DND-41 (cell line): ENCODE measurements at regions not wholly inside any gene's neighbourhood (a gene's known extent, or its start where the extent isn't known, plus 50 kb on each side); places are given as distances from the start of the nearest gene placed in this dataset.

Source experiments
- ATAC-seq: fragments of 200-7000 bp; cut with Tn5 transposase; 3 replicates; pipeline ENCODE4 v1.9.1; 2021; ENCODE audit warnings: low read depth; ENCODE audit not compliant: insufficient read depth
- DNase-seq: peaks from one replicate; pipeline ENCODE4 v3.0.0-alpha.2; 2020
- H2AFZ ChIP-seq: 2 replicates; pipeline ENCODE4 v1.6.0; 2012; ENCODE audit warnings: low read depth, low read length
- H3K27ac ChIP-seq: 2 replicates; pipeline ENCODE4 v1.5.1; 2012; ENCODE audit warnings: low read length, inconsistent platforms
- H3K27me3 ChIP-seq: fragments of 200-600 bp; sonication (generic); 2 replicates; pipeline ENCODE4 v1.6.0; 2012; ENCODE audit warnings: low read length, mild to moderate bottlenecking, inconsistent platforms; ENCODE audit not compliant: insufficient read depth, poor library complexity
- H3K36me3 ChIP-seq: 2 replicates; pipeline ENCODE4 v1.5.1; 2012; ENCODE audit warnings: low read length, inconsistent platforms; ENCODE audit not compliant: insufficient read depth
- H3K4me1 ChIP-seq: 2 replicates; pipeline ENCODE4 v1.5.1; 2012; ENCODE audit warnings: mild to moderate bottlenecking, low read length; ENCODE audit not compliant: insufficient read depth
- H3K4me2 ChIP-seq: 2 replicates; pipeline ENCODE4 v1.6.0; 2012; ENCODE audit warnings: mild to moderate bottlenecking, moderate library complexity, low read length, inconsistent platforms; ENCODE audit not compliant: insufficient read depth
- H3K4me3 ChIP-seq, 2 experiments: fragments of 200-600 bp in 1 of 2; shearing (Covaris generic) in 1 of 2; 2 replicates each; pipeline ENCODE4 v1.5.1; 2012 to 2016; ENCODE audit warnings: inconsistent platforms in 2 of 2, low read length in 2 of 2, mild to moderate bottlenecking in 2 of 2, low read depth in 1 of 2, moderate library complexity in 1 of 2
- H3K79me2 ChIP-seq: 2 replicates; pipeline ENCODE4 v1.6.0; 2012; ENCODE audit warnings: low read length, inconsistent platforms; ENCODE audit not compliant: insufficient read depth
- H3K9ac ChIP-seq: 2 replicates; pipeline ENCODE4 v1.6.0; 2012; ENCODE audit warnings: low read depth, mild to moderate bottlenecking, inconsistent platforms, low read length, moderate library complexity
- H3K9me3 ChIP-seq: 2 replicates; pipeline ENCODE4 v1.5.1; 2012; ENCODE audit warnings: low read length, moderate library complexity, mild to moderate bottlenecking, inconsistent platforms; ENCODE audit not compliant: insufficient read depth, severe bottlenecking
- H4K20me1 ChIP-seq: 2 replicates; pipeline ENCODE4 v1.6.0; 2012; ENCODE audit warnings: low read length; ENCODE audit not compliant: insufficient read depth
- EZH2 ChIP-seq: IDR thresholded peaks from 3 replicates; pipeline ENCODE4 v1.6.1; 2012; ENCODE audit warnings: borderline replicate concordance, low read depth, mild to moderate bottlenecking, moderate library complexity, low read length, inconsistent platforms; ENCODE audit not compliant: severe bottlenecking
- TF ChIP-seq, protein P1 (sequence below): IDR thresholded peaks from 2 replicates; pipeline ENCODE4 v1.5.1; 2012; ENCODE audit warnings: borderline replicate concordance, low read length, moderate library complexity, mild to moderate bottlenecking; ENCODE audit not compliant: poor library complexity, severe bottlenecking; ENCODE audit errors: extremely low read depth

DNA sequence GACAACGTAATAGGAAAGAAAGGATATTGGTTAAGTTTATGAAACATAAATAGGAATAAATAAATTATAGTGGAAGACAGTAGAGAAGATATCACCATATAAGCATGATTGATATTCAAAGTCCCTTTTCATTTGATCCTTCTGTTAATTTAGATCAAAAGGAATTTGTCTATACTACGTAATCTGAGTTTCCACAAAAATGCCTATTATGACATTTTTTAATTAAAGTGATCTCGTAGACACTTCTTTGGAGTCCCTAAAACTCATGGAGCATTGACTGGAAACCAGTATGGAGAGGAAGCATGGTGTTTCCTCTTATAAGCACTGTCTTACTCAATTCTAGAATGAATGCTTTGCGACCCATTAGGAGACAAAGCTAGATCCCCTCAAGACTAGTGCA lies 411.4 kb upstream of the SPHKAP start:
- Histone ChIP-seq H3K4me3 (no peak overlapping the region), H3K27ac (no peak overlapping the region), H2AFZ (no peak overlapping the region)

DNA sequence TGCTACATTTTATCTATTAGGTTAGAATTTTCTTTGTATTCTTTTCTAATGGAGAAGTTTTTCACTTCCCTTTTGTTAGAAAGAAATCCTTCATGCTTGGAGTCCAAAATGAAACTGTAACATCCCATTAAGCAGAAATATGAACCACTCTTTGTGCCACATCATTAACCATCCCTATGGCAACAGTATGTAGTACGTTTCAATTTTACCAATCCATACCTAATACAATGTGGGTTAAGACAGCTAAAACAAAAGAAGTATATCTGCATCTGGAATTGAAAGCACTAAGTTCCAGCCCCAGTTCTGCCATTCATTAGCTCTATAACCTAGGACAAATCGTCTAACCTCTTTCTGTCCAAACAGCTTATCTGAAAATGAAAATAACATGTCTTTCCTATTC lies 409.2 kb upstream of the SPHKAP start:
- DNase-seq = no peak
- Histone ChIP-seq H3K79me2 (no peaks in the 10 kb centered on the region), H2AFZ (no peak overlapping the region), H3K4me2 (no peak overlapping the region), H3K36me3 (no peaks in the 10 kb centered on the region), H3K27me3 (no peaks in the 10 kb centered on the region), H3K4me1 (no peaks in the 10 kb centered on the region), H3K4me3 (no peak overlapping the region), H3K9ac (no peak overlapping the region), H3K9me3 (peaks cover 3% of the 10 kb centered on the region), H4K20me1 (no peaks in the 10 kb centered on the region), H3K27ac (no peak overlapping the region)
- ATAC-seq = no peak
- TF ChIP-seq, protein P1, sequence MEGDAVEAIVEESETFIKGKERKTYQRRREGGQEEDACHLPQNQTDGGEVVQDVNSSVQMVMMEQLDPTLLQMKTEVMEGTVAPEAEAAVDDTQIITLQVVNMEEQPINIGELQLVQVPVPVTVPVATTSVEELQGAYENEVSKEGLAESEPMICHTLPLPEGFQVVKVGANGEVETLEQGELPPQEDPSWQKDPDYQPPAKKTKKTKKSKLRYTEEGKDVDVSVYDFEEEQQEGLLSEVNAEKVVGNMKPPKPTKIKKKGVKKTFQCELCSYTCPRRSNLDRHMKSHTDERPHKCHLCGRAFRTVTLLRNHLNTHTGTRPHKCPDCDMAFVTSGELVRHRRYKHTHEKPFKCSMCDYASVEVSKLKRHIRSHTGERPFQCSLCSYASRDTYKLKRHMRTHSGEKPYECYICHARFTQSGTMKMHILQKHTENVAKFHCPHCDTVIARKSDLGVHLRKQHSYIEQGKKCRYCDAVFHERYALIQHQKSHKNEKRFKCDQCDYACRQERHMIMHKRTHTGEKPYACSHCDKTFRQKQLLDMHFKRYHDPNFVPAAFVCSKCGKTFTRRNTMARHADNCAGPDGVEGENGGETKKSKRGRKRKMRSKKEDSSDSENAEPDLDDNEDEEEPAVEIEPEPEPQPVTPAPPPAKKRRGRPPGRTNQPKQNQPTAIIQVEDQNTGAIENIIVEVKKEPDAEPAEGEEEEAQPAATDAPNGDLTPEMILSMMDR = no peak
- no peak for TF ChIP-seq EZH2

More for the DNA sequence above, 411.4 kb upstream of the SPHKAP start:
- Histone ChIP-seq H3K4me1 (no peaks in the 10 kb centered on the region), H3K9ac (no peak overlapping the region), H3K4me2 (no peak overlapping the region), H3K9me3 (peaks cover 3% of the 10 kb centered on the region), H3K79me2 (no peaks in the 10 kb centered on the region), H3K36me3 (no peaks in the 10 kb centered on the region), H4K20me1 (no peaks in the 10 kb centered on the region), H3K27me3 (no peaks in the 10 kb centered on the region)
- no peak for TF ChIP-seq EZH2
- TF ChIP-seq, protein P1 = no peak
- DNase-seq (no peak), ATAC-seq (no peak)

DNA sequence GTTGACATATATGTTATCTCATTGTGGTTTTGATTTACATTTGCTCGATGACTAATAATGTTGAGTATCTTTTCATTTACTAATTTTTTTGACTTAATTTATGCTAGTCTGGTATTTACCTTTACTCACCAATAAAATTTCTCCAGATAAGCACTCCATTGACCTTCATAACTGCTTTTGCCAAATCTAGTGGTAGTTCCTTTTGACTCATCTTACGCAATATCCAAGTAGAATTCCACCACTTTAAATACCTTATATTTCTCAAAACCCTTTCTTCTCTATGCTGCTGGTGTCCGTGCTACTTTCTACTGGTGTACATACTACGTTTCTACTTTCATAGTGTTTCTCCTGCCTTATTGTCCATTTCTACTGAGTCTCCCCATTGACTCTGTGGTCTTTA lies 407.6 kb upstream of the SPHKAP start:
- H3K4me2 ChIP-seq = no peak overlapping the region
- ATAC-seq (no peak), DNase-seq (no peak)
- TF ChIP-seq EZH2 = no peak
- TF ChIP-seq, protein P1 = no peak
- H3K9ac ChIP-seq = no peak overlapping the region
- no peak overlapping the region for H2AFZ ChIP-seq
- H3K79me2 ChIP-seq = no peaks in the 10 kb centered on the region
- H3K4me3 ChIP-seq = no peak overlapping the region
- no peaks in the 10 kb centered on the region for H3K27me3 ChIP-seq
- H4K20me1 ChIP-seq = no peaks in the 10 kb centered on the region
- H3K9me3 ChIP-seq = peaks cover 3% of the 10 kb centered on the region
- no peaks in the 10 kb centered on the region for H3K4me1 ChIP-seq
- no peaks in the 10 kb centered on the region for H3K36me3 ChIP-seq
- no peak overlapping the region for H3K27ac ChIP-seq

DNA sequence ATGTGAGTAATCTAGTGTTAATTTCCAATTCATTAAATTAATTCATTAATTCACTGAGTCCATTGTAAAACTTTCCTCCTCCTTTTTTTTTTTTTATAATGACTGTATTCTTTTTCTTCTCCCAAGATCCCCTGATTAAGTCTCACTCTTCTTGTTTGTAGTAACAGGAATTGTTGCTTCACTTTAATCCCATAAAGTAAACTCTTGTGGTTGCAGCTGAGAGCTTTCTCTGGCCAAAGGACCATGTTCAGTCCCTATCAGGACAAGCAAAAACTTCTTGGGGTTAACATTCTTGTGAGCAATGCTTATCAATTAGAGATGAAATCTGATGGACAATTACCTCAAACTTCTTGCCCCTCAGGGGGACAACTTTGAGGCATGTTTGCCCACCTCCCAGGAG lies 400.2 kb upstream of the SPHKAP start:
- Histone ChIP-seq H3K4me3 (no peak overlapping the region), H3K9ac (no peak overlapping the region), H3K79me2 (no peaks in the 10 kb centered on the region), H3K4me2 (no peak overlapping the region), H4K20me1 (no peaks in the 10 kb centered on the region), H3K4me1 (no peaks in the 10 kb centered on the region), H3K36me3 (no peaks in the 10 kb centered on the region), H2AFZ (no peak overlapping the region), H3K9me3 (no peaks in the 10 kb centered on the region), H3K27me3 (no peaks in the 10 kb centered on the region), H3K27ac (no peak overlapping the region)
- TF ChIP-seq EZH2 = no peak
- TF ChIP-seq, protein P1 = no peak
- DNase-seq (no peak), ATAC-seq (no peak)
